OCI-LY7 (cell line): ENCODE measurements at regions not wholly inside any gene's neighbourhood (a gene's known extent, or its start where the extent isn't known, plus 50 kb on each side); places are given as distances from the start of the nearest gene placed in this dataset.

ENCODE experiments used
- EZH2phosphoT487 ChIP-seq: fragments of 200-600 bp; sonication (generic); IDR thresholded peaks from 2 replicates; pipeline ENCODE4 v1.6.1; 2018; ENCODE audit warnings: low read depth, borderline replicate concordance, mild to moderate bottlenecking, mixed run types, antibody characterized with exemption, low read length, moderate library complexity, mixed read lengths
- TF ChIP-seq, protein P1 (sequence below): fragments of 200-600 bp; sonication (generic); conservative IDR thresholded peaks from 2 replicates; pipeline ENCODE4 v1.5.1; 2014; ENCODE audit warnings: mild to moderate bottlenecking, antibody characterized with exemption, low read length, moderate library complexity, mixed read lengths

DNA sequence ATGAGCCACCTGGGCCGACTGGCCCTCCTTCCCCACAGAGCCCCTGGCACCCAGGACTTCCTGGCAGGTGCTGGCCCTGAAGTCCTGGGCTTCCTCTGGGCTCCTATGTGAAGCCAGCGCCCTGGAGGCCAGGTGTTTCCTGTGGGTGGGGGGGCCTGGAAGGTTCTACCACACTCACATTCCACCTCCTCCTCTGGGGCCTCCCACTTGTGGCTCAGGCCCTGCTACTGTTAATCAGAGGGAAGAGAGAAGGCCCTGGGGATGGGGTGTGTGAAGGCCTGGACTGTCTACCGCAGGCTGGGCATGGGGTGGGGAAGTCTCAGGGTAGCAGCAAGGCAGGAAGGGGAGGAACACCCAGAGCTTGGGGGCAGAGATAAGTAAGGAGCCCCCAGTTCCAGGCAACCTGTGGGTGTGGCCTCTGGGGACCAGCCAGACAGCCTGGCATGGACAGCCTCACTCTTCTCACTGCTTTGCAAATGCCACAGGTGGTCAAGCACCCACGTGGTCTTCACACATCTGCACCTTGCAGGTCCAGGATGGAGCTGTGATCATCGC, 111.9 kb upstream of the TNRC6C start:
- TF ChIP-seq, protein P1, sequence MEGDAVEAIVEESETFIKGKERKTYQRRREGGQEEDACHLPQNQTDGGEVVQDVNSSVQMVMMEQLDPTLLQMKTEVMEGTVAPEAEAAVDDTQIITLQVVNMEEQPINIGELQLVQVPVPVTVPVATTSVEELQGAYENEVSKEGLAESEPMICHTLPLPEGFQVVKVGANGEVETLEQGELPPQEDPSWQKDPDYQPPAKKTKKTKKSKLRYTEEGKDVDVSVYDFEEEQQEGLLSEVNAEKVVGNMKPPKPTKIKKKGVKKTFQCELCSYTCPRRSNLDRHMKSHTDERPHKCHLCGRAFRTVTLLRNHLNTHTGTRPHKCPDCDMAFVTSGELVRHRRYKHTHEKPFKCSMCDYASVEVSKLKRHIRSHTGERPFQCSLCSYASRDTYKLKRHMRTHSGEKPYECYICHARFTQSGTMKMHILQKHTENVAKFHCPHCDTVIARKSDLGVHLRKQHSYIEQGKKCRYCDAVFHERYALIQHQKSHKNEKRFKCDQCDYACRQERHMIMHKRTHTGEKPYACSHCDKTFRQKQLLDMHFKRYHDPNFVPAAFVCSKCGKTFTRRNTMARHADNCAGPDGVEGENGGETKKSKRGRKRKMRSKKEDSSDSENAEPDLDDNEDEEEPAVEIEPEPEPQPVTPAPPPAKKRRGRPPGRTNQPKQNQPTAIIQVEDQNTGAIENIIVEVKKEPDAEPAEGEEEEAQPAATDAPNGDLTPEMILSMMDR = no peak
- no peak for TF ChIP-seq EZH2phosphoT487
